KMS-11 (cell line): ENCODE measurements at regions not wholly inside any gene's neighbourhood (a gene's known extent, or its start where the extent isn't known, plus 50 kb on each side); places are given as distances from the start of the nearest gene placed in this dataset.

Experiments
- H2AFZ ChIP-seq: fragments of 200-600 bp; sonication (generic); 2 replicates; pipeline ENCODE4 v1.6.1; 2016; ENCODE audit warnings: antibody characterized with exemption, mixed run types, low read depth
- H3K27ac ChIP-seq: fragments of 200-600 bp; sonication (generic); 2 replicates; pipeline ENCODE4 v1.6.1; 2016; ENCODE audit warnings: mild to moderate bottlenecking, mixed run types
- H3K27me3 ChIP-seq: fragments of 200-600 bp; sonication (generic); 2 replicates; pipeline ENCODE4 v1.6.1; 2017; ENCODE audit warnings: mild to moderate bottlenecking, low read depth, mixed run types, moderate library complexity; ENCODE audit not compliant: insufficient read depth
- H3K36me3 ChIP-seq: fragments of 200-600 bp; sonication (generic); 2 replicates; pipeline ENCODE4 v1.6.1; 2017; ENCODE audit warnings: mild to moderate bottlenecking, mixed run types; ENCODE audit not compliant: insufficient read depth
- H3K4me1 ChIP-seq: fragments of 200-600 bp; sonication (generic); 2 replicates; pipeline ENCODE4 v1.6.1; 2016; ENCODE audit warnings: mild to moderate bottlenecking, low read depth, mixed run types; ENCODE audit not compliant: poor library complexity, severe bottlenecking
- H3K4me2 ChIP-seq: fragments of 200-600 bp; sonication (generic); 2 replicates; pipeline ENCODE4 v1.7.0; 2016; ENCODE audit warnings: mild to moderate bottlenecking, mixed run types
- H3K4me3 ChIP-seq: fragments of 200-600 bp; sonication (generic); IDR thresholded peaks from 2 replicates; pipeline ENCODE4 v1.6.1; 2017; ENCODE audit warnings: low read depth, low read length, mixed read lengths; ENCODE audit not compliant: insufficient read depth
- H3K79me2 ChIP-seq: fragments of 200-600 bp; sonication (generic); 2 replicates; pipeline ENCODE4 v1.6.1; 2016; ENCODE audit warnings: low read depth, mixed run types; ENCODE audit not compliant: insufficient read depth
- H3K9ac ChIP-seq: fragments of 200-600 bp; sonication (generic); 2 replicates; pipeline ENCODE4 v1.6.1; 2016; ENCODE audit warnings: mild to moderate bottlenecking, mixed run types
- H4K20me1 ChIP-seq: fragments of 200-600 bp; sonication (generic); 2 replicates; pipeline ENCODE4 v1.6.1; 2016; ENCODE audit warnings: mild to moderate bottlenecking, mixed run types; ENCODE audit not compliant: insufficient read depth
- TF ChIP-seq, protein P1 (sequence below): fragments of 200-600 bp; sonication (generic); conservative IDR thresholded peaks from 2 replicates; pipeline ENCODE4 v1.6.1; 2017; ENCODE audit warnings: low read depth, mild to moderate bottlenecking, antibody characterized with exemption, low read length, moderate library complexity, mixed read lengths

DNA sequence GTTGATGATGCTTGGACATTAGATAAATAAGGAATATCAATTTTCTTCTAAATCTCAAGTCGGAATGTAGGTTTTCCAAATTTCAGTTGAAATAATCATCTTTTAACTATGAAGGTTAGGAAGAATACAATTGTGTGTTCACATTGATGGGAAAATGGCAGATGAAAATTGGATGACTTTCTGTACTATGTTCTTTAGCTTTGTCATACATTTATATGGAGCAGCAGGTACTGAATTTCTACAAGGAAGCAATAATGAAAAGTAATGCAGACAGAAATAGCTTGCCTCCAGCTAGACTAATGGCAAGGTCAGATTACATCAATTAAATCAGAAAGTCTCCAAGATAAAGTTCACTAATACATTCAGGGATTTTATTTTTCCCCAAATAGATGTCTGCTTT lies 1423.7 kb upstream of the PCDH20 start:
- no peak overlapping the region for H3K9ac ChIP-seq
- TF ChIP-seq, protein P1, sequence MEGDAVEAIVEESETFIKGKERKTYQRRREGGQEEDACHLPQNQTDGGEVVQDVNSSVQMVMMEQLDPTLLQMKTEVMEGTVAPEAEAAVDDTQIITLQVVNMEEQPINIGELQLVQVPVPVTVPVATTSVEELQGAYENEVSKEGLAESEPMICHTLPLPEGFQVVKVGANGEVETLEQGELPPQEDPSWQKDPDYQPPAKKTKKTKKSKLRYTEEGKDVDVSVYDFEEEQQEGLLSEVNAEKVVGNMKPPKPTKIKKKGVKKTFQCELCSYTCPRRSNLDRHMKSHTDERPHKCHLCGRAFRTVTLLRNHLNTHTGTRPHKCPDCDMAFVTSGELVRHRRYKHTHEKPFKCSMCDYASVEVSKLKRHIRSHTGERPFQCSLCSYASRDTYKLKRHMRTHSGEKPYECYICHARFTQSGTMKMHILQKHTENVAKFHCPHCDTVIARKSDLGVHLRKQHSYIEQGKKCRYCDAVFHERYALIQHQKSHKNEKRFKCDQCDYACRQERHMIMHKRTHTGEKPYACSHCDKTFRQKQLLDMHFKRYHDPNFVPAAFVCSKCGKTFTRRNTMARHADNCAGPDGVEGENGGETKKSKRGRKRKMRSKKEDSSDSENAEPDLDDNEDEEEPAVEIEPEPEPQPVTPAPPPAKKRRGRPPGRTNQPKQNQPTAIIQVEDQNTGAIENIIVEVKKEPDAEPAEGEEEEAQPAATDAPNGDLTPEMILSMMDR, result no peak

DNA sequence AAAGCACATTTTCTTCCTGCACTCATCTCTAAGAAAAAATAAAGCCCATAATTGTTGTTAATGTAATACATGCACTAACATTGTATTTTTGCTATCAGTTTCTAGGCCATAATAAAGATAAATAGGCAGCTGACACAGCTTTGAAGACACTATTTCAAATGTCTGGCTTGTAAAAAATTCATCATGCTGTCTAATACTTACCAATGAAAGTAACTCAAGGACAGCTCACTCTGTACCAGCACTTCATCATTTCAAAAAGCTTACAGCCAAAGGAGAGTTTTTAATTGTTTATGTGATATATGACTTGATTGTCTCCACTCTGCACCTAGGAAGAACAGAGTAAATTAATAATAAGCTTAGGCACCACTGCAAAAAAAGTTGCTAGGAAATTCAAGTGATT lies 1423.3 kb upstream of the PCDH20 start:
- no peaks in the 10 kb centered on the region for H3K27me3 ChIP-seq
- H3K4me3 ChIP-seq, result no peak overlapping the region
- H3K9ac ChIP-seq, result no peak overlapping the region
- TF ChIP-seq, protein P1, result no peak
- no peaks in the 10 kb centered on the region for H3K4me1 ChIP-seq
- H3K27ac ChIP-seq, result no peak overlapping the region
- no peaks in the 10 kb centered on the region for H4K20me1 ChIP-seq
- H2AFZ ChIP-seq, result no peak overlapping the region
- H3K4me2 ChIP-seq, result no peak overlapping the region
- H3K79me2 ChIP-seq, result no peaks in the 10 kb centered on the region
- no peaks in the 10 kb centered on the region for H3K36me3 ChIP-seq

More for the DNA sequence above, 1423.7 kb upstream of the PCDH20 start:
- Histone ChIP-seq H3K36me3 (no peaks in the 10 kb centered on the region), H3K27ac (no peak overlapping the region), H3K4me3 (no peak overlapping the region), H2AFZ (no peak overlapping the region), H3K4me2 (no peak overlapping the region), H3K79me2 (no peaks in the 10 kb centered on the region), H3K27me3 (no peaks in the 10 kb centered on the region), H4K20me1 (no peaks in the 10 kb centered on the region), H3K4me1 (no peaks in the 10 kb centered on the region)

DNA sequence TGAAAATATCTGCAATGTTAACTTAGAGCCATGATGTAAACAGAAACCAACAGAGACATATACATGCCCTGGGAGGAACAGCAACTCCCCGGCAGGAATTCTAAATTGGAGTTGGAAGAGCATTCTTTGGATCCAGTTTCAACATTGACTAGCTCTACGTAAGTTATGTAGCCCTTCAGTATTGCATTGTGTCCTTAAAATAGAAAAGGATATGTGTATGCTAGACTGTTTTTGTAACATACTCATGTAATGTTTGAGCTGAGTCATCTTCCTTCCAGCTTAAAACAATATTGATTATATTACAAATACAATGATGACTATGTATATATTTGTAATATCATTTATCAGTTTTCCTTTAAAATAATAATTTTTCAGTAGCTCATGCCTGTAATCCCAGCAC lies 1422.2 kb upstream of the PCDH20 start:
- Histone ChIP-seq H3K27me3 (no peaks in the 10 kb centered on the region), H3K36me3 (no peaks in the 10 kb centered on the region), H3K27ac (no peak overlapping the region), H2AFZ (no peak overlapping the region), H3K4me2 (no peak overlapping the region), H4K20me1 (no peaks in the 10 kb centered on the region), H3K4me1 (no peaks in the 10 kb centered on the region), H3K4me3 (no peak overlapping the region), H3K79me2 (no peaks in the 10 kb centered on the region), H3K9ac (no peak overlapping the region)
- TF ChIP-seq, protein P1, result no peak

DNA sequence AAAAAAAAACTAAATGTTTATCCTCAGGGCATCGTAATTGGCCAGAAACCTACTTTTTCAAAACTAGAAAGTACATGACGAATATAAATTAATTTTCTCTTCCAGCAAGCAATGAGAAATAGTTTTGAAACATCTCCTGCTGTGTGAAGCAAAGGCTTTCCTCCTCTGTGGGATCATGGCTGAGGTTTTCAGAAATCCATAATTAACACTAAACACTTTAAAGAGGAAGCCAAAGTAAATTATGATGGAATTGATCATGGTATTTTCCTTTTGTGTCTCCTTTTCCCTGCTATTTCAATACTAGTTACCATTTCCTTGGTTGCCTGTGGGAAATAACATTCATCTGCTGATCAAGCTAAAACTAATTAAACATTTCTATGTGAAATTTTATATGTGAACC lies 1413.8 kb upstream of the PCDH20 start:
- no peak overlapping the region for H3K9ac ChIP-seq
- H3K4me2 ChIP-seq, result no peak overlapping the region
- H4K20me1 ChIP-seq, result no peaks in the 10 kb centered on the region
- H3K27ac ChIP-seq, result no peak overlapping the region
- no peaks in the 10 kb centered on the region for H3K27me3 ChIP-seq
- no peaks in the 10 kb centered on the region for H3K79me2 ChIP-seq
- no peaks in the 10 kb centered on the region for H3K36me3 ChIP-seq
- no peak overlapping the region for H2AFZ ChIP-seq
- H3K4me3 ChIP-seq, result no peak overlapping the region
- H3K4me1 ChIP-seq, result no peaks in the 10 kb centered on the region
- TF ChIP-seq, protein P1, result no peak

DNA sequence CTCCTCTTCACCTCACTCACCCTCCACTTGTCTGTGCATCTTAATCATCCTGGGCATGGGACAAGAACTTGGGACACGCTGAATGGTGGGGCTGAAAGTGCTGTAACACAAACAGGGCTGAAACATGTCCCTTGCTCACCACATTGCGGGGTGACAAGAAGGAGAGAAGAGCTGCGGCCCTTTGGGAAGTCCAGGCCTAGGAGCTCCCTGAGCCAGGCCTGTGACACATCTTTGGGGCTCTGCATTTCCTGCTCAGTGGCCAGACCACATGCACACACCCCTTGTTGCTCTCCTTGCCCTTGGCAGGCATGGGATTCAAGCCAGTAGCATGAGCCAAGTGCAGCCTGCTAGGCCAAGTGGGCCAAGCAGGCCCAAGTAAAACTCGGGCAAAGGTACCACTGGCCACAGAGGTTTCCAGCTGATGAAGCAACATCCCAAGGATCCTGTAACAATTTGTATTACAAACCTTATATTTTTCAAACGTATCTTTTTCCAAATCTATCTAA lies 1384.3 kb upstream of the PCDH20 start:
- H3K4me1 ChIP-seq, result no peaks in the 10 kb centered on the region
- TF ChIP-seq, protein P1, result no peak

More for the DNA sequence above, 1384.3 kb upstream of the PCDH20 start:
- no peak overlapping the region for H3K27ac ChIP-seq
- no peaks in the 10 kb centered on the region for H4K20me1 ChIP-seq
- no peaks in the 10 kb centered on the region for H3K36me3 ChIP-seq
- H3K4me2 ChIP-seq, result no peak overlapping the region
- no peak overlapping the region for H3K4me3 ChIP-seq
- H3K9ac ChIP-seq, result no peak overlapping the region
- no peak overlapping the region for H2AFZ ChIP-seq
- no peaks in the 10 kb centered on the region for H3K27me3 ChIP-seq
- H3K79me2 ChIP-seq, result no peaks in the 10 kb centered on the region
